K562 (cell line): ENCODE measurements at regions not wholly inside any gene's neighbourhood (a gene's known extent, or its start where the extent isn't known, plus 50 kb on each side); places are given as distances from the start of the nearest gene placed in this dataset.

Experiments
- ATAC-seq: fragments of 200-7000 bp; cut with Tn5 transposase; 3 replicates; pipeline ENCODE4 v1.9.1; 2020; ENCODE audit warnings: moderate library complexity
- BruUV-seq: library from RNA; stranded (reverse); fragments of 400-500 nt; replicated peaks from 2 replicates; lab custom pipeline; 2021; lab: Mats Ljungman, UMichigan
- CTCF ChIA-PET: fragments of 300-600 bp; formaldehyde crosslinking; extraction: SDS; loops from one replicate; lab custom pipeline; 2021; ENCODE audit warnings: low intra/inter-chr PET ratio; lab: Yijun Ruan, JAX
- POLR2A ChIA-PET: fragments of 300-600, 350-650 bp; sonication (Branson Sonifier 250); formaldehyde crosslinking; extraction: SDS; loops from one replicate; lab custom pipeline; 2021; ENCODE audit warnings: antibody characterized with exemption, inconsistent platforms; lab: Yijun Ruan, JAX
- DNase-seq, 4 experiments: peaks; one replicate each; pipeline versions ENCODE4 v3.0.0 to v3.0.0-alpha.2; 2011 to 2018; ENCODE audit warnings: low spot score in 3 of 4, mixed read lengths in 3 of 4; ENCODE audit errors: extremely low read depth in 1 of 4
- FAIRE-seq: peaks from 2 replicates; lab custom pipeline; 2011; peaks lifted over from hg19 to GRCh38; lab: Jason Lieb, UNC
- H2AFZ ChIP-seq: 2 replicates; pipeline ENCODE4 v1.6.0; 2011; ENCODE audit warnings: low read depth, low read length, control low read depth, inconsistent platforms
- H3K27ac ChIP-seq: fragments of 200-600 bp; 3 replicates; pipeline ENCODE4 v1.8.0; 2011; ENCODE audit warnings: low read depth, mild to moderate bottlenecking, control low read depth, inconsistent platforms, low read length, moderate library complexity, mixed read lengths; ENCODE audit errors: extremely low read depth
- H3K27me3 ChIP-seq, 2 experiments: fragments of 300-600 bp in 1 of 2; 2 replicates in 1 of 2; 3 replicates in 1 of 2; pipeline versions ENCODE4 v1.6.0 to v1.8.0; 2011; ENCODE audit warnings: inconsistent platforms in 2 of 2, low read length in 2 of 2, mild to moderate bottlenecking in 1 of 2, mixed read lengths in 1 of 2, moderate library complexity in 1 of 2; ENCODE audit not compliant: control insufficient read depth in 2 of 2, insufficient read depth in 2 of 2
- H3K36me3 ChIP-seq: fragments of 300-600 bp; 3 replicates; pipeline ENCODE4 v1.8.0; 2011; ENCODE audit warnings: mild to moderate bottlenecking, low read length, inconsistent platforms; ENCODE audit not compliant: control insufficient read depth, insufficient read depth
- H3K4me1 ChIP-seq, 2 experiments: fragments of 200-600 bp in 1 of 2; replicated peaks in 1 of 2; 2 replicates in 1 of 2; 3 replicates in 1 of 2; pipeline versions ENCODE4 v1.5.1 to v1.8.0; 2011; ENCODE audit warnings: inconsistent platforms in 2 of 2, low read length in 2 of 2, mild to moderate bottlenecking in 1 of 2, mixed read lengths in 1 of 2, moderate library complexity in 1 of 2; ENCODE audit not compliant: control insufficient read depth in 2 of 2, insufficient read depth in 2 of 2
- H3K4me2 ChIP-seq: 2 replicates; pipeline ENCODE4 v1.6.1; 2011; ENCODE audit warnings: low read length, control low read depth, inconsistent platforms, mixed read lengths; ENCODE audit not compliant: insufficient read depth
- H3K4me3 ChIP-seq: fragments of 200-600 bp; sonication (generic), shearing (Covaris generic); 2 replicates; pipeline ENCODE4 v1.5.1; 2016; ENCODE audit warnings: control low read depth, inconsistent platforms
- H3K79me2 ChIP-seq: fragments of 200-600 bp; 3 replicates; pipeline ENCODE4 v1.8.0; 2011; ENCODE audit warnings: low read length, inconsistent platforms; ENCODE audit not compliant: control insufficient read depth, insufficient read depth
- H3K9ac ChIP-seq, 2 experiments: 2 replicates each; pipeline versions ENCODE4 v1.6.0 to v1.6.1; 2011; ENCODE audit warnings: low read depth in 2 of 2, low read length in 2 of 2, control low read depth in 1 of 2, inconsistent platforms in 1 of 2, mild to moderate bottlenecking in 1 of 2, mixed read lengths in 1 of 2; ENCODE audit not compliant: insufficient read depth in 1 of 2
- H3K9me1 ChIP-seq: one replicate; pipeline ENCODE4 v1.6.0; 2011; ENCODE audit warnings: inconsistent platforms, mild to moderate bottlenecking, low read length, moderate library complexity; ENCODE audit not compliant: control insufficient read depth, insufficient read depth
- H3K9me3 ChIP-seq: replicated peaks from 2 replicates; pipeline ENCODE4 v1.5.1; 2011; ENCODE audit warnings: low read depth, low read length, inconsistent platforms; ENCODE audit not compliant: control insufficient read depth, insufficient read depth
- H4K20me1 ChIP-seq: replicated peaks from 2 replicates; pipeline ENCODE4 v1.6.1; 2011; ENCODE audit warnings: low read length, inconsistent platforms, mixed read lengths; ENCODE audit not compliant: control insufficient read depth, insufficient read depth
- CBFB ChIP-seq: sonication (generic); formaldehyde crosslinking; IDR thresholded peaks from 2 replicates; pipeline ENCODE4 v1.4.0; 2020; ENCODE audit warnings: mild to moderate bottlenecking, missing genetic modification reagents
- CTCFL ChIP-seq: IDR thresholded peaks from 2 replicates; pipeline ENCODE4 v1.6.1; 2011; ENCODE audit warnings: borderline replicate concordance, low read depth, mild to moderate bottlenecking, moderate library complexity, low read length; ENCODE audit not compliant: insufficient read depth, poor library complexity, severe bottlenecking
- E2F5 ChIP-seq: sonication (generic); formaldehyde crosslinking; IDR thresholded peaks from 2 replicates; pipeline ENCODE4 v1.8.0; 2022; ENCODE audit warnings: mild to moderate bottlenecking, missing genetic modification reagents
- FOXK2 ChIP-seq, 2 experiments: fragments of 450-650 bp; IDR thresholded peaks in 1 of 2; conservative IDR thresholded peaks in 1 of 2; 2 replicates each; pipeline ENCODE4 v1.6.1; 2016; ENCODE audit warnings: low read depth in 2 of 2, mild to moderate bottlenecking in 1 of 2
- FOXP1 ChIP-seq: sonication (generic); formaldehyde crosslinking; IDR thresholded peaks from 2 replicates; pipeline ENCODE4 v1.8.0; 2022; ENCODE audit warnings: mild to moderate bottlenecking, missing genetic modification reagents
- NEUROD1 ChIP-seq: fragments of 150-350 bp; IDR thresholded peaks from 2 replicates; pipeline ENCODE4 v1.6.1; 2014; ENCODE audit warnings: borderline replicate concordance, low read length, low read depth; ENCODE audit not compliant: partially characterized antibody
- POLR2H ChIP-seq: IDR thresholded peaks from 2 replicates; pipeline ENCODE4 v1.6.1; 2016; ENCODE audit warnings: missing genetic modification characterization, low read depth, mild to moderate bottlenecking, control low read depth, missing compliant biosample characterization, moderate library complexity
- RFX5 ChIP-seq: IDR thresholded peaks from 2 replicates; pipeline ENCODE4 v1.6.1; 2011; ENCODE audit warnings: low read depth, mild to moderate bottlenecking, improper control_type of control experiment, low read length
- TARDBP ChIP-seq: fragments of 450-650 bp; IDR thresholded peaks from 2 replicates; pipeline ENCODE4 v1.6.1; 2016
- TFAM ChIP-seq: fragments of 250-450 bp; sonication (Bioruptor Pico); conservative IDR thresholded peaks from 2 replicates; pipeline ENCODE4 v1.5.0; 2021; ENCODE audit warnings: mild to moderate bottlenecking, moderate library complexity
- TRIM28 ChIP-seq: fragments of 450-650 bp; IDR thresholded peaks from 2 replicates; pipeline ENCODE4 v1.6.1; 2017
- ZBTB33 ChIP-seq: sonication (generic); formaldehyde crosslinking; IDR thresholded peaks from 2 replicates; pipeline ENCODE4 v1.8.1; 2023; ENCODE audit warnings: mild to moderate bottlenecking, missing genetic modification reagents
- ZNF395 ChIP-seq: fragments of 200-800 bp; sonication (Bioruptor generic); IDR thresholded peaks from 2 replicates; pipeline ENCODE4 v1.6.1; 2017; ENCODE audit warnings: missing genetic modification characterization, missing compliant biosample characterization
- in situ Hi-C: fragments of 300-500 bp; cut with MboI; formaldehyde crosslinking; loops from 4 replicates; pipeline ENCODE4 v1.15.0; 2018; ENCODE audit warnings: inconsistent platforms, mixed read lengths
- intact Hi-C: fragments of 100-400 bp; cut with micrococcal nuclease; formaldehyde crosslinking; loops from 2 replicates; pipeline ENCODE4 v1.14.2; 2022

- Histone ChIP-seq H3K27me3 (peaks cover 4 to 7% of the 10 kb centered on the region in 2 experiments; a peak in 4 of 5 replicates), H3K9me1 (no peaks in the 10 kb centered on the region), H3K27ac (no peak overlapping the region), H2AFZ (no peak overlapping the region), H3K4me3 (no peak overlapping the region), H3K79me2 (no peaks in the 10 kb centered on the region), H4K20me1 (no peaks in the 10 kb centered on the region), H3K4me1 (no peaks in the 10 kb centered on the region), H3K9ac (no peak overlapping the region), H3K4me2 (no peak overlapping the region), H3K36me3 (no peaks in the 10 kb centered on the region), H3K9me3 (no peaks in the 10 kb centered on the region)
- POLR2A ChIA-PET, result interaction anchor here (0.7 kb wide), 1 partner anchor 374 kb away, joined by 3 read pairs; no protein-coding TSS in a partner anchor
- no peak for ATAC-seq
- intact Hi-C loops, result no loop called here
- FAIRE-seq, result no peak
- TF ChIP-seq RFX5, result no peak
- no peak for TF ChIP-seq FOXP1 (CRISPR knock-in tag)
- TF ChIP-seq TFAM, result no peak
- TF ChIP-seq CTCFL, result no peak
- no peak for TF ChIP-seq CBFB (CRISPR knock-in tag)
- no peak for TF ChIP-seq ZNF395 (CRISPR knock-in tag)
- no peak for TF ChIP-seq POLR2H (tag)
- no peak for TF ChIP-seq E2F5 (CRISPR knock-in tag)
- no peak for TF ChIP-seq TRIM28
- no peak for TF ChIP-seq FOXK2 (conservative IDR thresholded peaks at IDR 0.05 in 1 of 2, IDR thresholded peaks at IDR 0.05 in 1 of 2; ENCODE audit: low read depth in 2 of 2)
- TF ChIP-seq TARDBP, result no peak
- no peak for TF ChIP-seq NEUROD1
- no peak for TF ChIP-seq ZBTB33 (CRISPR knock-in tag)
- in situ Hi-C loops, result no loop called here
- no peak for DNase-seq
- BruUV-seq, result no TSS peak
- CTCF ChIA-PET, result no interaction called here
These were observed 102.7 kb upstream of the CARMIL1 start for GRCh38 chr6:25176466-25176865.
